ENCODE measurements at regions not wholly inside any gene's neighbourhood (a gene's known extent, or its start where the extent isn't known, plus 50 kb on each side); places are given as distances from the start of the nearest gene placed in this dataset.
"Not testable (repeated sequence)": the region's sequence is repeated elsewhere in the genome, so short reads cannot be mapped to it uniquely, and the experiment has no call there.

- DNase-seq = no peak
Measured at GRCh38 chr17:33858682-33859081, 396.4 kb upstream of the CCL2 start.

GRCh38 chr17:33862772-33863602 lies 392.1 kb upstream of the CCL2 start:
- DNase-seq = no peak

DNA sequence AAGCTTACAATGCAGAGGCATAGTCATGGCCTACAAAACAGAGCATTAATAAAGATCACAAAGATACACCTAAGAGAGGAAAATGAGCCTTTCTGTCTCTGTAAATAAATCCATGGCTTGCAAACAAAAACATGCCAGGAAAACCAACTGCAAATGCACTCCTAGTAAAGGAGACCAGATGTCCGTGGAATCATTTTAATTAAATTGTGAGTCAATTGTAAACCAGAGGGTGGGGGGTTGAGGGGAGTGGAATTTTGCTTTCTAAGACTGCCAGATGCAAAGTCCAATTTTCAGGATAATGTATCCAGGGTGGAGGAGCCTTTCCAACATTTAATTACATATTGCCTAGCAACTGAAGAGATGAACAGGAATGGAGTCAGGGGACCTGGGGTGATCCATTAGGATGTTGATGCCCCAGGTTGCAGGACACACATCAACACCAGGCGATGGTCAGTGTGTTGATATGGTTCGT lies 390.3 kb upstream of the CCL2 start:
- DNase-seq = no peak

DNA sequence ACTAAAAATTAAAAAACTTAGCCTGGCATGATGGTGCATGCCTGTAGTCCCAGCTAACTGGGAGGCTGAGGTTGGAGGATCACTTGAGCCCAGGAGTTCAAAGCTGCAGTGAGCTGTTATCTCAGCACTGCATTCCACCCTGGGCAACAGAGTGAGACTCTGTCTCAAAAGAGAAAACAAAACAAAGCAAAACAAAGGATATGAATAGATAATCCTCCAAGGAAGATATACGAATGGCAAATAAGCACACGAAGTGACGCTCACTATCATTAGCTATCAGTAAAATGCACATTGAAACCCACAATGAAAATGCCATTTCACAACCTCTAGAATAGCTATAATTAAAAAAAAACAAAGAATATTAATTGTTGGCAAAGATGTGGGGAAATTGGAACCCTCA lies 386.2 kb upstream of the CCL2 start:
- DNase-seq = no peak

DNA sequence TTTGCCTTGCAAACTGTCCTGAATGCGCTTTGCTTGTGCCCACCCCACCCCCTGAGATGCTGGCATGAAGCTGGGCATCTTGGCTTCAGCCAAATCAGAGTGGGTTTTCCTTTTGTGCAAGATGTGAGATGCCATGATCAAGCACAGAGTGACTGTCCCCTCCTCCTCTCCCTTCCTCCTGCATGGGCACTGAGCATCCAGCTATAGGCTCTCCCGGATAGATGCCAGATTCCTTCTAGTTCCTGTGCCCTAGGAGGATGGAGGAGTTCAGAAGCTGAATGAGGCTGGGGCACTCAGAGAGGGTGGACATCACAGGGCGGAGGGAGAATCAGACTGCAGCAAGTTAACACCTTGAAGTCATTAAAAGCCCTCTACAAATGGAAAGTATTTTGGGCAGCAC lies 384.1 kb upstream of the CCL2 start:
- no peak for DNase-seq

- no peak for DNase-seq
Measured at GRCh38 chr17:33871720-33872540, 383.2 kb upstream of the CCL2 start.

DNA sequence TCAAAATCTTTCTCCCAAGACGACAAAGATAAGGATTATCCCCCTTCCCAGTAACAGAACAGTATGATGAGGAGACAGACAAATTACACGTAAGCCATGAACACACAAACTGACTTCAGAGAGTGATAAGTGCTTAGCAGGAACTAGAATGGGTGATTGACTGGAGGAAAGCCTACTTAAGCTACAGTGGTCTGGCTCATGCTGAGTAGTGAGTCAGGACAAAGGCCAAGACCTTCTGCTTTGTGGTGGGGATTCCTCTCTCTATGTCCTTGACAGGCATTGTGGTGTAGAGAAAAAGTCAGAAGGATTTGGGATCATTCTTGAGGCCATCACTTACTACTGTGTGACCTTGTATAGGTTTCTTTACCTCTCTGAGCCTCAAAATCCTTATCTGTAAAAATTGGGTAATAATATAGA lies 381.9 kb upstream of the CCL2 start:
- DNase-seq = no peak

GRCh38 chr17:33874617-33875060 lies 380.4 kb upstream of the CCL2 start:
- DNase-seq = no peak

DNA sequence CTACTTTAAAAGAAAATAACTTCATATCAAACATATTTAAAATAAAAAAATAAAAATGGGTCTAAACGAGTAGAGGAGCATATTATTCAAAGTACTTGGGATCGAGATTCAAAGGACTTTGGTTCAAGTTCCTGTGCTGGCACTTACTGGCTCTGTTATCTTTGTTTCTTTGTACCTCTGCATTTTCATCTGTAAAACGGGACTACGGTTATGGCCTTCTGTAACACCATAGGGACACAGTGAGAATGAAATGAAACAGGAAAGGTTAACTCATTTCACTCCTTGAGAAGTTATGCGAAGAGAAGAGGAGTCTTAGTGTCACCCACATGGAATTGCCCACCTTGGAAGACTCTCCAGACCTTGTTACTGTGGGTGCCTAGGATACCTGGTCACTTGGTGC lies 379.1 kb upstream of the CCL2 start:
- DNase-seq = no peak

- DNase-seq = not testable (repeated sequence)
Measured at GRCh38 chr17:33882273-33882672, 372.8 kb upstream of the CCL2 start.

GRCh38 chr17:33882677-33883076 lies 372.4 kb upstream of the CCL2 start:
- not testable (repeated sequence) for DNase-seq

- no peak for DNase-seq
Measured at GRCh38 chr17:33888455-33888854, 366.6 kb upstream of the CCL2 start.

GRCh38 chr17:33889040-33889439 lies 366.0 kb upstream of the CCL2 start:
- no peak for DNase-seq

DNA sequence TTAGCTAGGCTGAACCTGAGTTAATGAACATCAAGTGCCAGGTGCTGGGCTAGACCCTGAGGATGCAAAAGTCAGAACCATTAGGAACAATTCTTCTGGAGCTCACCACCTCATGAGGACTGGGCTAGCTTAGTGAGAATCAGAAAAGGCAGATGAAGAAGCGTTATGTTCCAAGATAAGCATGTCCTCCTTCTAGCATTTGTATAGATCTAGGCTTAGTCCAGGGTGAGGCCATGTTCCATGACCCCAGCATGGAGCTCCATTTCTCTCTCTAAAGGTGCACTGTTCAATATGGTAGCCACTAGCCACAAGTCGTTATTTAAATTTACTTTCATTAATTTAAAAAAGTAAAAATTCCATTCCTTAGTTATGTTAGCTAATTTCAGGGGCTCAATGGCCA lies 365.3 kb upstream of the CCL2 start:
- no peak for DNase-seq

DNA sequence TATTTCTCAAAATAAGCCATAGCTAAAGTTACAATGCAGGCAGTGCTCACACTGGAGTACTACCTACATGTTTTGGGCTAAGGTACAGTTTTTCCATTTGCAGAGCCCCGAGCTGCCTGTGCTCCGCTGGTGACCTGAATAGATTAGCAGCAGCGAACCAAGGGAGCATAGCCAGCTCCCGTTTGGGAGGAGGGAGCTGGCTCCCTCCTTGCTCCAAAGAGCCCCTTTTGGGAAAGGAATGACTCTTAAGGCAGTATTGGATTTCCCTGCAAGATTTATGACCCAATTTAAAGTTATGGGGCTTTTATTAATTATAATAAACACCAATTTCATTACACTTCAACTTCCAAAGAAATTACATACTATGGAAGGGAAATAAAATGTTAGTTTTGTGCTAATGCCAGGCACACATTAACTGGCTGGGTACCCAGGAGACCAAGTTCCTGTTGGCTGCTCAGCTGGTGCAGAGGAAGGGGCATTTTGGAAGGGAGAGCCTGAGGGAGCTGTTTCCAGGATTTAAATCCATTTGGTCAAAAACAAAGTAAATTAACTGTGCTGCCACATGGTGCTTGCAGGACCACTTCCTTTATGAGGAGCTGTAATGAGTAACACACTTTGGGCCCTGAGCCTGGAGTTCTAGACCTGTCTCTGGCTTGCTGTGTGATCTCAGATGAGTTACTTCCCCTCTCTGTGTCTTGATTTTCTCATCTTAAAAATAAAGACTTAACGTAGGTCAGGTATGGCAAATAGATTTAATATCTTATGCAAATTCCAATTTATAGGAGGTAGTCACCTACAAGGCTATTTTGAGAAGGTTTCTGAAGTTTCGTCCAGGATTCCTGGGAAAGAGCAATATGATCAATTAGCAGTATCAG lies 362.1 kb upstream of the CCL2 start:
- no peak for DNase-seq

DNA sequence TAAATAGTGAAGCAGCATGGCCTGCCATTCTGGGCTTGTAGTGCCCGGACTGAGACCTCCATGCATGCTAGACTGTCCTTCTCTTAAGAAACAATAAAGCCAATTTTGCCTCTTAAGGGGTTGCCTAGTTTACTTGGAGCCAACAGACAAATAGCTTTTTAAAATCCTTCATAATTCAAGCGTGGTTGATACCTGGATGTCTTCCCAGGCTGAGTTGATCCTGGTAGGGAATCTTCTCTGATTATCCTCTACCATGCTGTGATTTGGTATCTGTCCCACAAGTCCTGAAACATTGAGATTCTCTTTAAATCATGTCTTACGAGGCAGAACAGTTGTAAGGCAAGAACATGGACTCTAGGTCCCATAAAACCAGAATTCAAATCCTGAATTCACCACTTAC lies 359.6 kb upstream of the CCL2 start:
- DNase-seq = no peak

GRCh38 chr17:33896263-33896662 lies 358.8 kb upstream of the CCL2 start:
- DNase-seq = no peak

DNA sequence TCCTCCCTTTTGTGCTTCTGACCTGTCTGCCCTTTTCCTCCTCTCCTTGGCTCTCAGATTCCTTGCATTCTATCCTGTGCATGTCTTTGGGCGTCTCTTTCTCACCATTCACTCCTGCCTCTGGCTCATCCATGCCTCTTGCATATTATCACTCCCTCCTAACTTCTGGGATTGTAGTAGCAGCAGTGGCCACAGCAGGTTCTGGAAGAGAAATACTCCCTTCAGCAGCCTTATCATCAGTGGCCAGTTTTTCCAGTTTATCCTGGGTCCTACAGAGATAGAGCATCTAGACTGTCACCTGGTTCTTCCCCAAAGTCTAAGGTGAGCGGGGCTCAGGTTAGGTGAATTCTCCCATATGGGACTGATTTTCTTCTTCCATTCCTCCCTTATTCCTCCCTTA lies 354.0 kb upstream of the CCL2 start:
- no peak for DNase-seq

DNA sequence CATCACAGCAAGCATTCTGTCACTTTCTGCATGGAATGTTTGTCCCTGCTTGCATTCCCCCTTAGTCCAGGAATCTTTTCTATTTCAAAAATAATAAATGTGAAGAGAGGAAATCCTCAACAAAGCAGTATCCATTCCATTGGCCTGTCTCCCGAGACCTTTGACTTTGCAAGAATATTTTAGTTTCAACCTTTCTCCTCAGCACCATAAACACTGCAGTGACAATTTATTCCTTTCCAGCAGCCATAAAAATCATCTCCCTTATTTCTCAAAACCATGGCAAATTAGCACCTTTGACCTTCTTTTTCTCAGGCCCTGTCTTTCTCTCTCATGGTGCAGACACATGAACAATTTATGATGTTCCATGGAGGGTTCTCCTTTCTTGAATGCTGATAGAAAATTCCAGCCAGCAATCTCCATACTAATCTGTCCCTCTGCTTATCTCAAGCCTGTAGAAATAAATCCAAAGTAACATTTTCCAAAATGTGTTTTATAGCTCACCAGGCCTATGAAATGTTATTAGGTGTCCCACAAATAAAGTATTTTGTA lies 352.1 kb upstream of the CCL2 start:
- no peak for DNase-seq

GRCh38 chr17:33904476-33904875 lies 350.6 kb upstream of the CCL2 start:
- DNase-seq = no peak

GRCh38 chr17:33905338-33905800 lies 349.7 kb upstream of the CCL2 start:
- DNase-seq = no peak

DNA sequence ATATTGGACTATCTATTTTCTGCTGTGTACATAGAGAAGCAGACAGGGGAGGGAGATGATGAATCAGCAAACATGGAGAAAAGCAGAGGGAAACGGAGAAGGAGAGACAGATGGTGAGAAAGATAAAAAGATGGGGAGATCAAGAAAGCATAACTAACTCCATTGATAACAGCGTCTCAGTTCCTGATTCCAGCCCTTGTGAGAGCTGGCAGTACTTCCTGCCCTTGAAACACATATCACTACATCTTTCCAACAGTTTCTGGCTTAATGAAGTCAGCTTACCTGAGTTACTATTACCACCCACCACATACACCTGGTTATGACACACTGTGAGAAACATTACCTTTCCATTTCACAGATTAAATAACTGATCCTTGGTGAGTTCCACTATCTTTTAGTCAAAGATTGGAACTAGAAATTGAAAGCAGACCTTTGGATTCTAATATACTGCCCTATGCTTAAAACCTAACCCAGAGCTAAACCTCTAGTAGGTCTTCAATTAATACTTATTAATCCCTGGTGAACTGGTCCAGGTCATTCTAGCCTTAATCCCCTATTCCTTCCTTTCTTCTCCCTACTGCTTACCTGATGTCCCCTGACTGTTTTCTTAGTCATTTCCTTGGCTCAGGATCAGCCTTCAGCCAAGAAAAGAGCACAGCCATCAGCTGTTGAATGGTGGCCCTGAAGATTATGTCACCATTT lies 346.6 kb upstream of the CCL2 start:
- no peak for DNase-seq

All from T-helper 9 cell (primary cell).